GM23338 (cell line): ENCODE measurements at regions not wholly inside any gene's neighbourhood (a gene's known extent, or its start where the extent isn't known, plus 50 kb on each side); places are given as distances from the start of the nearest gene placed in this dataset.
"Not testable (repeated sequence)": the region's sequence is repeated elsewhere in the genome, so short reads cannot be mapped to it uniquely, and the experiment has no call there.

Source experiments
- CREB1 ChIP-seq: fragments of 250-450 bp; sonication (Bioruptor Pico); IDR thresholded peaks from 2 replicates; pipeline ENCODE4 v1.5.0; 2020; ENCODE audit warnings: low read depth, mild to moderate bottlenecking, moderate library complexity
- EZH2 ChIP-seq: fragments of 200-600 bp; sonication (generic); IDR thresholded peaks from one replicate; pipeline ENCODE4 v1.8.0; 2017; ENCODE audit warnings: antibody characterized with exemption, mild to moderate bottlenecking, low read depth; ENCODE audit not compliant: unreplicated experiment
- EZH2phosphoT487 ChIP-seq: fragments of 200-600 bp; sonication (generic); IDR thresholded peaks from one replicate; pipeline ENCODE4 v1.8.1; 2018; ENCODE audit warnings: antibody characterized with exemption; ENCODE audit not compliant: unreplicated experiment
- JUNB ChIP-seq: IDR thresholded peaks from one replicate; pipeline ENCODE4 v1.6.1; 2016; ENCODE audit warnings: antibody characterized with exemption; ENCODE audit not compliant: unreplicated experiment
- POLR2AphosphoS5 ChIP-seq: IDR thresholded peaks from 2 replicates; pipeline ENCODE4 v1.6.1; 2016; ENCODE audit warnings: antibody characterized with exemption, low read depth
- TF ChIP-seq, protein P1 (sequence below), 2 experiments: fragments of 200-600 bp in 1 of 2; sonication (generic) in 1 of 2; conservative IDR thresholded peaks; 2 replicates each; pipeline versions ENCODE4 v1.5.1 to v1.6.1; 2016 to 2017; ENCODE audit warnings: antibody characterized with exemption in 2 of 2, low read depth in 2 of 2, mild to moderate bottlenecking in 2 of 2, moderate library complexity in 1 of 2
- TF ChIP-seq, protein P2 (sequence below): IDR thresholded peaks from 2 replicates; pipeline ENCODE4 v1.6.1; 2016; ENCODE audit warnings: antibody characterized with exemption

DNA sequence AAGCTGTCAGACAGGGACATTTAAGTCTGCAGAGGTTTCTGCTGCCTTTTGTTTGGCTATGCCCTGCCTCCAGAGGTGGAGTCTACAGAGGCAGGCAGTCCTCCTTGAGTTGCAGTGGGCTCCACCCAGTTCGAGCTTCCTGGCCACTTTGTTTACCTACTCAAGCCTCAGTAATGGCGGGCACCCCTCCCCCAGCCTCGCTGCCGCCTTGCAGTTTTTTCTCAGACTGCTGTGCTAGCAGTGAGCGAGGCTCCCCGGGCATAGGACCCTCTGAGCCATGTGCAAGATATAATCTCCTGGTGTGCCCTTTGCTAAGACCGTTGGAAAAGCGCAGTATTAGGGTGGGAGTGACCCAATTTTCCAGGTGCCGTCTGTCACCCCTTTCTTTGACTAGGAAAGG, 2223.8 kb upstream of the RAG2 start:
- TF ChIP-seq, protein P1, sequence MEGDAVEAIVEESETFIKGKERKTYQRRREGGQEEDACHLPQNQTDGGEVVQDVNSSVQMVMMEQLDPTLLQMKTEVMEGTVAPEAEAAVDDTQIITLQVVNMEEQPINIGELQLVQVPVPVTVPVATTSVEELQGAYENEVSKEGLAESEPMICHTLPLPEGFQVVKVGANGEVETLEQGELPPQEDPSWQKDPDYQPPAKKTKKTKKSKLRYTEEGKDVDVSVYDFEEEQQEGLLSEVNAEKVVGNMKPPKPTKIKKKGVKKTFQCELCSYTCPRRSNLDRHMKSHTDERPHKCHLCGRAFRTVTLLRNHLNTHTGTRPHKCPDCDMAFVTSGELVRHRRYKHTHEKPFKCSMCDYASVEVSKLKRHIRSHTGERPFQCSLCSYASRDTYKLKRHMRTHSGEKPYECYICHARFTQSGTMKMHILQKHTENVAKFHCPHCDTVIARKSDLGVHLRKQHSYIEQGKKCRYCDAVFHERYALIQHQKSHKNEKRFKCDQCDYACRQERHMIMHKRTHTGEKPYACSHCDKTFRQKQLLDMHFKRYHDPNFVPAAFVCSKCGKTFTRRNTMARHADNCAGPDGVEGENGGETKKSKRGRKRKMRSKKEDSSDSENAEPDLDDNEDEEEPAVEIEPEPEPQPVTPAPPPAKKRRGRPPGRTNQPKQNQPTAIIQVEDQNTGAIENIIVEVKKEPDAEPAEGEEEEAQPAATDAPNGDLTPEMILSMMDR (conservative IDR thresholded peaks at IDR 0.05; ENCODE audit: low read depth in 2 of 2): not testable (repeated sequence)
- not testable (repeated sequence) for TF ChIP-seq JUNB; EZH2; POLR2AphosphoS5; EZH2phosphoT487; CREB1 (CRISPR knock-in tag)
- TF ChIP-seq, protein P2, sequence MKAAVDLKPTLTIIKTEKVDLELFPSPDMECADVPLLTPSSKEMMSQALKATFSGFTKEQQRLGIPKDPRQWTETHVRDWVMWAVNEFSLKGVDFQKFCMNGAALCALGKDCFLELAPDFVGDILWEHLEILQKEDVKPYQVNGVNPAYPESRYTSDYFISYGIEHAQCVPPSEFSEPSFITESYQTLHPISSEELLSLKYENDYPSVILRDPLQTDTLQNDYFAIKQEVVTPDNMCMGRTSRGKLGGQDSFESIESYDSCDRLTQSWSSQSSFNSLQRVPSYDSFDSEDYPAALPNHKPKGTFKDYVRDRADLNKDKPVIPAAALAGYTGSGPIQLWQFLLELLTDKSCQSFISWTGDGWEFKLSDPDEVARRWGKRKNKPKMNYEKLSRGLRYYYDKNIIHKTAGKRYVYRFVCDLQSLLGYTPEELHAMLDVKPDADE: not testable (repeated sequence)
